ENCODE measurements at regions not wholly inside any gene's neighbourhood (a gene's known extent, or its start where the extent isn't known, plus 50 kb on each side); places are given as distances from the start of the nearest gene placed in this dataset.
"Not testable (repeated sequence)": the region's sequence is repeated elsewhere in the genome, so short reads cannot be mapped to it uniquely, and the experiment has no call there.

DNA sequence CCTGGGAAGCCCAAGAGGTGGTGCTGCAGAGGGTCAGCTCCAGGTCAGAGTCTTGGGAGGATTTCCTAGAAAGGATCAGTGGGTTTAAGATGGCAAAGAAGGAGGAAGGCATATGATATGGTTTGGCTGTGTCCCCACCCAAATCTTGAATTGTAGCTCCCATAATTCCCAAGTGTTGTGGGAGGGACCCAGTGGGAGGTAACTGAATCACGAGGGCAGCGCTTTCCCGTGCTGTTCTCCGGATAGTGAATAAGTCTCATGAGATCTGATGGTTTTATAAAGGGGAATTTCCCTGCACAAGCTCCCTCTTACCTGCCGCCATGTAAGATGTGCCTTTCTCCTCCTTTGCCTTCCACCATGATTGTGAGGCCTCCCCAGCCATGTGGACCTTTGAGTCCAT, 240.4 kb downstream of the TOMM20 start:
- 100% methylated on average over 1 of the region's 5 CpGs for WGBS (ENCODE audit: insufficient coverage)
- H3K27me3 ChIP-seq (ENCODE audit: control insufficient read depth, insufficient read depth, low read length); H3K27ac ChIP-seq (ENCODE audit: low read depth, low read length); DNase-seq (ENCODE audit: low read depth in 4 of 6, low spot score in 6 of 6); H3K4me1 ChIP-seq (ENCODE audit: control insufficient read depth, insufficient read depth, low read length); H3K9me3 ChIP-seq (ENCODE audit: control insufficient read depth, insufficient read depth, low read length); H3K4me3 ChIP-seq (ENCODE audit: low read depth, low read length); H3K36me3 ChIP-seq (ENCODE audit: control insufficient read depth, insufficient read depth, low read length): not testable (repeated sequence)

DNA sequence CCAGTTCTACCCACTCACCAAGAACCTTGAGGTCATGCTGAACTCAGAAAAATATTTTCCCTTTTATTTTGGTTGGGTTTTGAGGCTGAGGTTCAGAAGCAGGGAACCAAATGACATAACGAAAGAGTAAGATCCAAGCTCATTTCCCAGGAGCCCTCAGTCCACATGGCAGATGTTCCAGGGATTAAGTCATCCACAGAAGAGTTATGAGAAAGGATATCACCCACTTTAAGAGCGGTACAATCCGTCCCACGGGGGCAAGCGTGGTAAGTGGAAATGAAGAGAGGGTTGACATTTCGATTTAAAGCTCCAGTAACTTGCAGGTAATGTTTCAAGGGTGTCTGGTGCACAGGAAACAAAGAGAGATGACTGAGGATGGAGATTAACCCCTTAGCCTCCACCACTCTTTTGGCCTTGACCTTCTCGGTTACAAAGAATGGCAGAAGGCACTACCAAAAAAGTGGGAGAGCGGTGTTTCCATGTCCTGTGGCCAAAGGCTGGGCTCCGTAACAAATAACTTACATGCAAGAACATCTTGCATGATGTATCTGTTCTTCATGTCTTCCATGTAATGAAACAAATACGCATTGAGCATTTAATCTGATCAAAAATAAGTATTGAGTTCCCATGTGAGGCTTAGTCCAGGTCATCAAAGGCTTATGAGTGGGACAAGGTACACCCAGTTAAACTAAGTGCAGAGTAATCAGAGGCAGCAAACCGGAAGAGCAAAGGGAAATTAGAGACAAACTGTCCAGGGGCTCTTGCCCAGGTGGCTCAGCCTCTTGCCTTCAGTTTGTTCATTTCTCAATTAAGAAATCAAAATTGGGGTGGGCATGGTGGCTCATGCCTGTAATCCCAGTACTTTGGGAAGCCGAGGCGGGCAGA, 241.4 kb downstream of the TOMM20 start:
- WGBS (ENCODE audit: insufficient coverage), result 100% methylated on average over 3 of the region's 13 CpGs
- Histone ChIP-seq H3K4me1 (ENCODE audit: control insufficient read depth, insufficient read depth, low read length) (peaks cover 3% of the 10 kb centered on the region), H3K27ac (ENCODE audit: low read depth, low read length) (no peak overlapping the region)

GRCh38 chr1:234886081-234886984, 242.3 kb downstream of the TOMM20 start:
- Histone ChIP-seq H3K4me1 (ENCODE audit: control insufficient read depth, insufficient read depth, low read length) (peaks cover 3% of the 10 kb centered on the region), H3K4me3 (ENCODE audit: low read depth, low read length) (no peak overlapping the region), H3K27ac (ENCODE audit: low read depth, low read length) (no peak overlapping the region), H3K9me3 (ENCODE audit: control insufficient read depth, insufficient read depth, low read length) (no peaks in the 10 kb centered on the region), H3K36me3 (ENCODE audit: control insufficient read depth, insufficient read depth, low read length) (no peaks in the 10 kb centered on the region), H3K27me3 (ENCODE audit: control insufficient read depth, insufficient read depth, low read length) (no peaks in the 10 kb centered on the region)
- WGBS (ENCODE audit: insufficient coverage), result 78% methylated on average over 12 of the region's 15 CpGs
- no peak for DNase-seq (ENCODE audit: low read depth in 4 of 6, low spot score in 6 of 6)

More for the DNA sequence above, 241.4 kb downstream of the TOMM20 start:
- peak in 1 of 6 donors; percentile 65 for DNase-seq (ENCODE audit: low read depth in 4 of 6, low spot score in 6 of 6)
- Histone ChIP-seq H3K4me3 (ENCODE audit: low read depth, low read length) (no peak overlapping the region), H3K36me3 (ENCODE audit: control insufficient read depth, insufficient read depth, low read length) (no peaks in the 10 kb centered on the region), H3K27me3 (ENCODE audit: control insufficient read depth, insufficient read depth, low read length) (no peaks in the 10 kb centered on the region), H3K9me3 (ENCODE audit: control insufficient read depth, insufficient read depth, low read length) (no peaks in the 10 kb centered on the region)

DNA sequence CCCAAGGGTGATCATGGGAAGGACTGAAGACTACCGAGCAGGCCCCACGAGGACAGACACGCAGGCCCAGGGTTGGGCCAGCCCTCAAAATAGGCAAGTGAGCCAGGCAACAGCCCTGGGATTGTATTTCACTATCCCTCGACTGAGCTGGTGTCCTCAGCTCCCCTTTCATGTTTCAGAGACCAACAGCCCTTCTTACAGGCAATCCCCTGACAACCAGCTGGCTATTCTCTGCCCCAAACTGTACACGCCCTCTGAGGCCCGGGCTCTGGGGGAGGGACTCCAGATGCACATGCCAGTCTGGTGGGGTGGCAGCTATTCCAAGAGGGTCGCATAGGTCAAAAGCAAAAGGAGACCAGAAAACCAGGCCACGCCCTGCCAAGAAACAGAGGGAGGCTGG, 243.0 kb downstream of the TOMM20 start:
- Histone ChIP-seq H3K4me3 (ENCODE audit: low read depth, low read length) (no peak overlapping the region), H3K9me3 (ENCODE audit: control insufficient read depth, insufficient read depth, low read length) (no peaks in the 10 kb centered on the region), H3K27ac (ENCODE audit: low read depth, low read length) (no peak overlapping the region), H3K27me3 (ENCODE audit: control insufficient read depth, insufficient read depth, low read length) (no peaks in the 10 kb centered on the region), H3K36me3 (ENCODE audit: control insufficient read depth, insufficient read depth, low read length) (no peaks in the 10 kb centered on the region), H3K4me1 (ENCODE audit: control insufficient read depth, insufficient read depth, low read length) (peaks cover 3% of the 10 kb centered on the region)
- DNase-seq (ENCODE audit: low read depth in 4 of 6, low spot score in 6 of 6), result no peak
- 75% methylated on average over 8 of the region's 8 CpGs for WGBS (ENCODE audit: insufficient coverage)

- Histone ChIP-seq H3K4me3 (ENCODE audit: low read depth, low read length) (no peak overlapping the region), H3K36me3 (ENCODE audit: control insufficient read depth, insufficient read depth, low read length) (no peaks in the 10 kb centered on the region), H3K4me1 (ENCODE audit: control insufficient read depth, insufficient read depth, low read length) (peaks cover 3% of the 10 kb centered on the region), H3K9me3 (ENCODE audit: control insufficient read depth, insufficient read depth, low read length) (no peaks in the 10 kb centered on the region), H3K27ac (ENCODE audit: low read depth, low read length) (no peak overlapping the region), H3K27me3 (ENCODE audit: control insufficient read depth, insufficient read depth, low read length) (no peaks in the 10 kb centered on the region)
- no peak for DNase-seq (ENCODE audit: low read depth in 4 of 6, low spot score in 6 of 6)
Observed at GRCh38 chr1:234884701-234885100, 243.9 kb downstream of the TOMM20 start.

DNA sequence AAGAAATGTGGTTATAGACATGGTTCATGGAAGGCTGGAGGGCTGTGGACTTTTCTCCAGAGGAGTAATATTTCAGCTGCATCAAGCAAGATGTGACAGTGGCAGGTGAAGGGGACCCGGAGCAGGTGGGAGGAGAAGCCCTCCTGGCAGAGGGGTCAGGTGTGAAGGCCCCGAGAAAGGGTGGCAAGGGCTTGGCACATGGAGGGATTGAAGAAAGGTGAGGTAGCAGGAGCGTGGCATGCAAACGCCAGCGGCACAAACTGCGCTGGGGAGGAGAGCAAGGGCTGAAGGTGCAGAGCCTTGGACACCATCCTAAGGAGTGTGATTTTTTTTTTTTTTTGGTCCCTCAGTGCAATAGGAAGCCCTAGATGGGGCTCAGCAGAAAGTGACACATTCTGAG, 244.6 kb downstream of the TOMM20 start:
- Histone ChIP-seq H3K4me1 (ENCODE audit: control insufficient read depth, insufficient read depth, low read length) (peaks cover 3% of the 10 kb centered on the region), H3K4me3 (ENCODE audit: low read depth, low read length) (no peak overlapping the region), H3K27ac (ENCODE audit: low read depth, low read length) (no peak overlapping the region), H3K36me3 (ENCODE audit: control insufficient read depth, insufficient read depth, low read length) (no peaks in the 10 kb centered on the region), H3K9me3 (ENCODE audit: control insufficient read depth, insufficient read depth, low read length) (no peaks in the 10 kb centered on the region), H3K27me3 (ENCODE audit: control insufficient read depth, insufficient read depth, low read length) (no peaks in the 10 kb centered on the region)
- DNase-seq (ENCODE audit: low read depth in 4 of 6, low spot score in 6 of 6), result no peak
- WGBS (ENCODE audit: insufficient coverage), result 92% methylated on average over 6 of the region's 6 CpGs

GRCh38 chr1:234882898-234883297, 245.7 kb downstream of the TOMM20 start:
- WGBS (ENCODE audit: insufficient coverage), result 99% methylated on average over 6 of the region's 6 CpGs

GRCh38 chr1:234881893-234882771, 246.5 kb downstream of the TOMM20 start:
- Histone ChIP-seq H3K36me3 (ENCODE audit: control insufficient read depth, insufficient read depth, low read length) (no peaks in the 10 kb centered on the region), H3K4me3 (ENCODE audit: low read depth, low read length) (no peak overlapping the region), H3K27ac (ENCODE audit: low read depth, low read length) (no peak overlapping the region), H3K9me3 (ENCODE audit: control insufficient read depth, insufficient read depth, low read length) (no peaks in the 10 kb centered on the region), H3K4me1 (ENCODE audit: control insufficient read depth, insufficient read depth, low read length) (peaks cover 3% of the 10 kb centered on the region), H3K27me3 (ENCODE audit: control insufficient read depth, insufficient read depth, low read length) (no peaks in the 10 kb centered on the region)
- no peak for DNase-seq (ENCODE audit: low read depth in 4 of 6, low spot score in 6 of 6)
- WGBS (ENCODE audit: insufficient coverage), result 78% methylated on average over 8 of the region's 11 CpGs

More at GRCh38 chr1:234882898-234883297, 245.7 kb downstream of the TOMM20 start:
- H3K4me1 ChIP-seq (ENCODE audit: control insufficient read depth, insufficient read depth, low read length), result peaks cover 3% of the 10 kb centered on the region
- H3K9me3 ChIP-seq (ENCODE audit: control insufficient read depth, insufficient read depth, low read length), result no peaks in the 10 kb centered on the region
- no peak for DNase-seq (ENCODE audit: low read depth in 4 of 6, low spot score in 6 of 6)
- H3K27me3 ChIP-seq (ENCODE audit: control insufficient read depth, insufficient read depth, low read length), result no peaks in the 10 kb centered on the region
- H3K4me3 ChIP-seq (ENCODE audit: low read depth, low read length), result no peak overlapping the region
- no peak overlapping the region for H3K27ac ChIP-seq (ENCODE audit: low read depth, low read length)
- H3K36me3 ChIP-seq (ENCODE audit: control insufficient read depth, insufficient read depth, low read length), result no peaks in the 10 kb centered on the region

Data from spinal cord (tissue), 9 donors.